ENCODE measurements at regions not wholly inside any gene's neighbourhood (a gene's known extent, or its start where the extent isn't known, plus 50 kb on each side); places are given as distances from the start of the nearest gene placed in this dataset.
A peak's percentile ranks its signal among the peaks of the same experiment; 100 is the strongest.

DNA sequence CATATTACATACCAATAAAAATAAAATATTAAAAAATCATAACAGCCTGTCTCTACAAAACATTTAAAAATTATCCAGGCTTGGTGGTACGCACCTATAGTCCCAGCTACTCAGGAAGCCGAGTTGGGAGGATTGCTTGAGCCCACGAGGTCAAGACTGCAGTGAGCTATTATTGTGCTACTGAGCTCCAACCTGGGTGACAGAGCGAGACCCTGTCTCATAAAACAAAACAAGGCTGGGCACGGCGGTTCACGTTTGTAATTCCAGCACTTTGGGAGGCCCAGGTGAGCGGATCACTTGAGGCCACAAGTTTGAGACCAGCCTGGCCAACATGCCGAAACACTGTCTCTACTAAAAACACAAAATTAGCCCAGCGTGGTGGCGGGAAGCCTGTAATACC is 52.2 kb upstream of the LSM14A start:
- no peak for DNase-seq

DNA sequence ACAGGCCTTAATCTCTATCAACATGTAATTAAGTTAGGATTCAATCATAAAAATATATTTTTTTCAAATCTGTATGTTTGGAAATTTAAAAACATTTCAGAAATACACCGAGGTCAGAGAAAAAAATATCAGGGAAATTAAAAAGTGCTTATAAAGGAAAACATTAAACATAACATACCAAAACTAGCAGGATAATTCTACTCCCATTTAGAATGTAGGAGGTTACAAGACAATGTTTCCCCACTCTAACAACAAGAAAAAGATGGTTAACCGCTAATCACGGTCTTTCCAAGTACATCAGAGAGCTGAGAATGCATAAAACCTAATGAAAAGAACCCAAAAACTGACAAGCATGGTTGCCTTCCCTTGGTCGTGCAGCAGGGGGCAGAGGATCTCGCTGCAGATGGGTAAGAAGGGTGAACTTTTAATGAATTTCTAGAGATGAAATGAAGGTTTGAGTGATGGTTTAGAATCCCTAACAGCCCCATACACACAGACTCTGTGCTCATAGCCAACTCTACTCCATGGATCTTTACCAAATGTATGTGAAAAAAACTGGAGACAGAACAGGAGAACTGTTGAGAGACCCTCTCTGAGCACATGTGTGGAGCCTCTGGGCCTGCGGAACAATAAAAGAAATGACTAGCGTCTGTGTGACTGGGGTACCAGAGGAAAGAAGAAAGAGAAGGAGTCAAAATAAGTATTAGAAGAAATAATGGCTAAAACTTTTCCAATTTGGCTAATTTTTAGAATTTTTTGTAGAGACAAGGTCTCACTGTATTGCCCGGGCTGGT is 51.3 kb upstream of the LSM14A start:
- DNase-seq = peak; percentile 39

Data from activated gamma-delta T cell treated with Interleukin-2 at 50 U/mL for 16 hours (primary cell).